ENCODE measurements at regions not wholly inside any gene's neighbourhood (a gene's known extent, or its start where the extent isn't known, plus 50 kb on each side); places are given as distances from the start of the nearest gene placed in this dataset.
"Not testable (repeated sequence)": the region's sequence is repeated elsewhere in the genome, so short reads cannot be mapped to it uniquely, and the experiment has no call there.

GRCh38 chr2:72024451-72025175 lies 123.0 kb downstream of the CYP26B1 start:
- H3K4me1 ChIP-seq (ENCODE audit: control insufficient read depth, insufficient read depth, low read length): no peaks in the 10 kb centered on the region
- BruUV-seq (replicated peaks): no TSS peak
- H3K9me3 ChIP-seq (ENCODE audit: control insufficient read depth, insufficient read depth, low read depth, low read length): no peaks in the 10 kb centered on the region
- no peak for ATAC-seq
- H3K27me3 ChIP-seq (ENCODE audit: control insufficient read depth, insufficient read depth, low read length): 0 out of 2 replicates have a peak, but pooled peaks cover under 1% of the 10 kb centered on the region
- H3K36me3 ChIP-seq (ENCODE audit: control insufficient read depth, insufficient read depth, low read length): no peaks in the 10 kb centered on the region
- CTCF ChIA-PET: no interaction called here
- no peak for TF ChIP-seq REST (IDR thresholded peaks at IDR 0.05; ENCODE audit: insufficient read depth in 1 of 2, low read depth in 2 of 2, low read length in 1 of 2)
- TF ChIP-seq TCF7L2 (IDR thresholded peaks at IDR 0.05; ENCODE audit: low read depth, low read length): no peak
- TF ChIP-seq SIN3A (IDR thresholded peaks at IDR 0.05; ENCODE audit: borderline replicate concordance, insufficient read depth, low read depth, low read length): no peak
- TF ChIP-seq POLR2AphosphoS5 (IDR thresholded peaks at IDR 0.05; ENCODE audit: low read depth, low read length): no peak
- TF ChIP-seq CTCF (IDR thresholded peaks at IDR 0.05): no peak
- POLR2A ChIA-PET: no interaction called here
- in situ Hi-C loops (cut with HindIII; ENCODE audit: low pct_unique_long_range_greater_than_20kb, low sequenced_read_pairs): no loop called here
- DNase-seq (ENCODE audit: low read depth, low spot score): no peak
- H3K4me3 ChIP-seq (ENCODE audit: low read depth in 2 of 2, low read length in 2 of 2): no peak overlapping the region
- intact Hi-C loops (cut with micrococcal nuclease; ENCODE audit: unreplicated experiment): no loop called here
- H3K27ac ChIP-seq (ENCODE audit: low read length): no peak overlapping the region

- TF ChIP-seq REST (IDR thresholded peaks at IDR 0.05; ENCODE audit: insufficient read depth in 1 of 2, low read depth in 2 of 2, low read length in 1 of 2) (no peak), TCF7L2 (IDR thresholded peaks at IDR 0.05; ENCODE audit: low read depth, low read length) (no peak), SIN3A (IDR thresholded peaks at IDR 0.05; ENCODE audit: borderline replicate concordance, insufficient read depth, low read depth, low read length) (no peak), POLR2AphosphoS5 (IDR thresholded peaks at IDR 0.05; ENCODE audit: low read depth, low read length) (no peak), CTCF (IDR thresholded peaks at IDR 0.05) (no peak)
- H3K4me3 ChIP-seq (ENCODE audit: low read depth in 2 of 2, low read length in 2 of 2): no peak overlapping the region
- ATAC-seq (no peak), DNase-seq (ENCODE audit: low read depth, low spot score) (no peak)
- POLR2A ChIA-PET: no interaction called here
- H3K9me3 ChIP-seq (ENCODE audit: control insufficient read depth, insufficient read depth, low read depth, low read length): no peaks in the 10 kb centered on the region
- BruUV-seq (replicated peaks): no TSS peak
- in situ Hi-C loops (cut with HindIII; ENCODE audit: low pct_unique_long_range_greater_than_20kb, low sequenced_read_pairs) (no loop called here), intact Hi-C loops (cut with micrococcal nuclease; ENCODE audit: unreplicated experiment) (no loop called here)
- H3K27me3 ChIP-seq (ENCODE audit: control insufficient read depth, insufficient read depth, low read length): no peaks in the 10 kb centered on the region
- H3K4me1 ChIP-seq (ENCODE audit: control insufficient read depth, insufficient read depth, low read length): no peaks in the 10 kb centered on the region
- H3K27ac ChIP-seq (ENCODE audit: low read length): no peak overlapping the region
- CTCF ChIA-PET: no interaction called here
- H3K36me3 ChIP-seq (ENCODE audit: control insufficient read depth, insufficient read depth, low read length): no peaks in the 10 kb centered on the region
Measured at GRCh38 chr2:72023678-72024390, 123.8 kb downstream of the CYP26B1 start.

- H3K36me3 ChIP-seq (ENCODE audit: control insufficient read depth, insufficient read depth, low read length); BruUV-seq (replicated peaks); H3K4me3 ChIP-seq (ENCODE audit: low read depth in 2 of 2, low read length in 2 of 2); H3K27me3 ChIP-seq (ENCODE audit: control insufficient read depth, insufficient read depth, low read length); in situ Hi-C loops (cut with HindIII; ENCODE audit: low pct_unique_long_range_greater_than_20kb, low sequenced_read_pairs); H3K27ac ChIP-seq (ENCODE audit: low read length); DNase-seq (ENCODE audit: low read depth, low spot score); H3K4me1 ChIP-seq (ENCODE audit: control insufficient read depth, insufficient read depth, low read length); H3K9me3 ChIP-seq (ENCODE audit: control insufficient read depth, insufficient read depth, low read depth, low read length); CTCF ChIA-PET; intact Hi-C loops (cut with micrococcal nuclease; ENCODE audit: unreplicated experiment); ATAC-seq; POLR2A ChIA-PET: not testable (repeated sequence)
Measured at GRCh38 chr2:72021371-72021770, 126.3 kb downstream of the CYP26B1 start.
